ENCODE measurements at regions not wholly inside any gene's neighbourhood (a gene's known extent, or its start where the extent isn't known, plus 50 kb on each side); places are given as distances from the start of the nearest gene placed in this dataset.

DNA sequence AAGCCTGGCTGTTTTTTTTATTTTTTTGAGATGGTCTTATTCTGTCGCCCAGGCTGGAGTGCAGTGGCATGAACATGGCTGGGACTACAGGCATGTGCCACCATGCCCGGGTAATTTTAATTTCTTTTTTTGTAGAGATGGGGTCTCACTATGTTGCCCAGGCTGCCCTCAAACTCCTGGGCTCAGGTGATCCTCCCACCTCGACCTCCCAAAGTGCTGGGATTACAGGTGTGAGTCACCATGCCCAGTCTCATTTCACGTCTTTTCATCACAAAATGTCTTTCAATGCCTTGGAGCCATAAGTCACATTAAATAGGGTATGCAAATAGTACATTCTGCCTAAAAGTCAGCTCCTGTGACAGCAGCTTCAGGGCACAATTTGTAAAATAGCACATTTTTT lies 52.8 kb downstream of the SOX2 start:
- Histone ChIP-seq H3K9me3 (no peaks in the 10 kb centered on the region), H3K27ac (no peak overlapping the region), H3K4me3 (no peak overlapping the region), H3K4me1 (no peaks in the 10 kb centered on the region), H3K36me3 (no peaks in the 10 kb centered on the region), H3K27me3 (no peaks in the 10 kb centered on the region)
- TF ChIP-seq CTCF (IDR thresholded peaks at IDR 0.05) (no peak), POLR2A (IDR thresholded peaks at IDR 0.05) (no peak)
- no peak for DNase-seq
- intact Hi-C loops (cut with DNase I; ENCODE audit: low total_unique reads) = no loop called here

- intact Hi-C loops (cut with DNase I; ENCODE audit: low total_unique reads) = no loop called here
- no peak for TF ChIP-seq CTCF (IDR thresholded peaks at IDR 0.05)
- no peak for TF ChIP-seq POLR2A (IDR thresholded peaks at IDR 0.05)
Observed at GRCh38 chr3:181770296-181770695, 58.6 kb downstream of the SOX2 start.

GRCh38 chr3:181771120-181771519 lies 59.4 kb downstream of the SOX2 start:
- DNase-seq = no peak
- Histone ChIP-seq H3K4me1 (no peaks in the 10 kb centered on the region), H3K27ac (no peak overlapping the region), H3K4me3 (no peak overlapping the region), H3K9me3 (no peaks in the 10 kb centered on the region), H3K36me3 (no peaks in the 10 kb centered on the region), H3K27me3 (no peaks in the 10 kb centered on the region)
- TF ChIP-seq POLR2A (IDR thresholded peaks at IDR 0.05) = no peak
- TF ChIP-seq CTCF (IDR thresholded peaks at IDR 0.05) = no peak
- intact Hi-C loops (cut with DNase I; ENCODE audit: low total_unique reads) = no loop called here

More at GRCh38 chr3:181770296-181770695, 58.6 kb downstream of the SOX2 start:
- DNase-seq = no peak
- no peak overlapping the region for H3K27ac ChIP-seq
- H3K4me3 ChIP-seq = no peak overlapping the region
- no peaks in the 10 kb centered on the region for H3K4me1 ChIP-seq
- no peaks in the 10 kb centered on the region for H3K9me3 ChIP-seq
- H3K36me3 ChIP-seq = no peaks in the 10 kb centered on the region
- H3K27me3 ChIP-seq = no peaks in the 10 kb centered on the region

- H3K36me3 ChIP-seq = no peaks in the 10 kb centered on the region
- no peak overlapping the region for H3K27ac ChIP-seq
- H3K27me3 ChIP-seq = no peaks in the 10 kb centered on the region
- no peaks in the 10 kb centered on the region for H3K9me3 ChIP-seq
- no peak for DNase-seq
- intact Hi-C loops (cut with DNase I; ENCODE audit: low total_unique reads) = no loop called here
- H3K4me1 ChIP-seq = no peaks in the 10 kb centered on the region
- H3K4me3 ChIP-seq = no peak overlapping the region
- TF ChIP-seq CTCF (IDR thresholded peaks at IDR 0.05) (no peak), POLR2A (IDR thresholded peaks at IDR 0.05) (no peak)
Observed at GRCh38 chr3:181772166-181772565, 60.4 kb downstream of the SOX2 start.

GRCh38 chr3:181773921-181774320 lies 62.2 kb downstream of the SOX2 start:
- no peaks in the 10 kb centered on the region for H3K9me3 ChIP-seq
- H3K4me3 ChIP-seq = no peak overlapping the region
- no peak overlapping the region for H3K27ac ChIP-seq
- no peaks in the 10 kb centered on the region for H3K4me1 ChIP-seq
- no peak for DNase-seq
- H3K27me3 ChIP-seq = no peaks in the 10 kb centered on the region
- TF ChIP-seq CTCF (IDR thresholded peaks at IDR 0.05) = no peak
- no peak for TF ChIP-seq POLR2A (IDR thresholded peaks at IDR 0.05)
- no peaks in the 10 kb centered on the region for H3K36me3 ChIP-seq
- intact Hi-C loops (cut with DNase I; ENCODE audit: low total_unique reads) = no loop called here

Data from uterus (tissue), 3 donors.